Caco-2 (cell line): ENCODE measurements at regions not wholly inside any gene's neighbourhood (a gene's known extent, or its start where the extent isn't known, plus 50 kb on each side); places are given as distances from the start of the nearest gene placed in this dataset.

Source experiments
- BruUV-seq: library from RNA; stranded (reverse); fragments of 400-500 nt; replicated peaks from 2 replicates; lab custom pipeline; 2021; lab: Mats Ljungman, UMichigan
- CTCF ChIA-PET: fragments of 300-600 bp; sonication (Branson Sonifier 250); formaldehyde crosslinking; loops from one replicate; lab custom pipeline; 2022; ENCODE audit warnings: antibody characterized with exemption; lab: Charles Lee
- POLR2A ChIA-PET: fragments of 300-600 bp; sonication (Branson Sonifier 250); formaldehyde crosslinking; loops from one replicate; lab custom pipeline; 2022; ENCODE audit warnings: antibody characterized with exemption; lab: Charles Lee
- DNase-seq, 2 experiments: peaks; one replicate each; pipeline versions ENCODE4 v3.0.0 to v3.0.0-alpha.2; 2020 to 2022
- H3K27me3 ChIP-seq: replicated peaks from 2 replicates; pipeline ENCODE4 v1.6.0; 2011; ENCODE audit warnings: low read length; ENCODE audit not compliant: control insufficient read depth, insufficient read depth
- H3K36me3 ChIP-seq: 2 replicates; pipeline ENCODE4 v1.5.1; 2011; ENCODE audit warnings: low read length; ENCODE audit not compliant: control insufficient read depth, insufficient read depth
- H3K4me1 ChIP-seq: fragments of 250-450 bp; sonication (Bioruptor Pico); 2 replicates; pipeline ENCODE4 v1.5.1; 2020; ENCODE audit warnings: mild to moderate bottlenecking
- H3K4me3 ChIP-seq: 2 replicates; pipeline ENCODE4 v1.5.1; 2011; ENCODE audit warnings: low read depth, mild to moderate bottlenecking, control low read depth, low read length
- H3K9me3 ChIP-seq: fragments of 250-450 bp; sonication (Bioruptor Pico); 2 replicates; pipeline ENCODE4 v1.5.1; 2020; ENCODE audit warnings: mild to moderate bottlenecking, moderate library complexity
- H3K27ac Mint-ChIP-seq: one replicate; pipeline ENCODE4 v1.8.0; 2022; ENCODE audit warnings: mixed read lengths; ENCODE audit not compliant: unreplicated experiment
- H3K27me3 Mint-ChIP-seq: one replicate; pipeline ENCODE4 v1.8.0; 2022; ENCODE audit warnings: mixed read lengths; ENCODE audit not compliant: insufficient read depth, unreplicated experiment
- H3K36me3 Mint-ChIP-seq: one replicate; pipeline ENCODE4 v1.8.0; 2022; ENCODE audit warnings: mild to moderate bottlenecking, mixed read lengths; ENCODE audit not compliant: insufficient read depth, unreplicated experiment
- H3K4me1 Mint-ChIP-seq: one replicate; pipeline ENCODE4 v1.8.0; 2022; ENCODE audit warnings: low read depth, mixed read lengths; ENCODE audit not compliant: unreplicated experiment
- H3K4me3 Mint-ChIP-seq: one replicate; pipeline ENCODE4 v1.8.0; 2022; ENCODE audit warnings: mild to moderate bottlenecking, moderate library complexity, mixed read lengths; ENCODE audit not compliant: unreplicated experiment
- H3K9me3 Mint-ChIP-seq: one replicate; pipeline ENCODE4 v1.8.0; 2022; ENCODE audit warnings: mixed read lengths; ENCODE audit not compliant: unreplicated experiment
- CTCF ChIP-seq, 2 experiments: fragments of 200-600 bp in 1 of 2; IDR thresholded peaks; 1 replicate in 1 of 2; 2 replicates in 1 of 2; pipeline versions ENCODE4 v1.5.1 to v1.8.0; 2011 to 2022; ENCODE audit warnings: antibody characterized with exemption in 1 of 2, control low read depth in 1 of 2, inconsistent platforms in 1 of 2, low read depth in 1 of 2, low read length in 1 of 2, mild to moderate bottlenecking in 1 of 2, moderate library complexity in 1 of 2; ENCODE audit not compliant: insufficient read depth in 1 of 2, severe bottlenecking in 1 of 2, unreplicated experiment in 1 of 2
- intact Hi-C: fragments of 100-400 bp; cut with micrococcal nuclease; formaldehyde crosslinking; loops from one replicate; pipeline ENCODE4 v1.10.0; 2022; ENCODE audit not compliant: unreplicated experiment

GRCh38 chr5:135137146-135137915, 103.3 kb upstream of the PITX1 start:
- H3K27me3 Mint-ChIP-seq = no peaks in the 10 kb centered on the region
- no peak for TF ChIP-seq CTCF (IDR thresholded peaks at IDR 0.05; ENCODE audit: insufficient read depth in 1 of 2, low read depth in 1 of 2, low read length in 1 of 2, severe bottlenecking in 1 of 2, unreplicated experiment in 1 of 2)

GRCh38 chr5:135136546-135136945, 102.5 kb upstream of the PITX1 start:
- ChIA-PET CTCF (no interaction called here), POLR2A (no interaction called here)
- H3K4me1 ChIP-seq = peaks cover 86% of the 10 kb centered on the region
- H3K9me3 ChIP-seq = no peaks in the 10 kb centered on the region
- H3K27me3 Mint-ChIP-seq = no peaks in the 10 kb centered on the region
- DNase-seq = no peak
- no peaks in the 10 kb centered on the region for H3K9me3 Mint-ChIP-seq
- TF ChIP-seq CTCF (IDR thresholded peaks at IDR 0.05; ENCODE audit: insufficient read depth in 1 of 2, low read depth in 1 of 2, low read length in 1 of 2, severe bottlenecking in 1 of 2, unreplicated experiment in 1 of 2) = no peak
- no TSS peak for BruUV-seq
- no peak overlapping the region for H3K4me3 Mint-ChIP-seq
- H3K36me3 ChIP-seq = no peaks in the 10 kb centered on the region; the same call in 1 of the 2 replicates
- H3K27me3 ChIP-seq = no peaks in the 10 kb centered on the region
- H3K27ac Mint-ChIP-seq = peak overlapping the region; percentile 49
- H3K4me3 ChIP-seq = no peak overlapping the region
- H3K36me3 Mint-ChIP-seq = peaks cover 8% of the 10 kb centered on the region
- intact Hi-C loops = loop anchor here (10.0 kb wide), 1 partner anchor 168 kb away; no protein-coding TSS in a partner anchor
- H3K4me1 Mint-ChIP-seq = peaks cover 66% of the 10 kb centered on the region

More at GRCh38 chr5:135137146-135137915, 103.3 kb upstream of the PITX1 start:
- Mint-ChIP-seq H3K4me3 (no peak overlapping the region), H3K36me3 (peaks cover 8% of the 10 kb centered on the region), H3K4me1 (peaks cover 62% of the 10 kb centered on the region), H3K9me3 (no peaks in the 10 kb centered on the region), H3K27ac (no peak overlapping the region)
- Histone ChIP-seq H3K4me3 (no peak overlapping the region), H3K9me3 (no peaks in the 10 kb centered on the region), H3K27me3 (no peaks in the 10 kb centered on the region), H3K4me1 (peaks cover 88% of the 10 kb centered on the region), H3K36me3 (no peaks in the 10 kb centered on the region; the same call in 1 of the 2 replicates)
- BruUV-seq = no TSS peak
- intact Hi-C loops = loop anchor here (10.0 kb wide), 1 partner anchor 167 kb away; no protein-coding TSS in a partner anchor
- ChIA-PET CTCF (no interaction called here), POLR2A (no interaction called here)
- no peak for DNase-seq

GRCh38 chr5:135135530-135136226, 101.7 kb upstream of the PITX1 start:
- H3K27me3 Mint-ChIP-seq = no peaks in the 10 kb centered on the region
- Histone ChIP-seq H3K4me1 (peaks cover 77% of the 10 kb centered on the region), H3K27me3 (no peaks in the 10 kb centered on the region), H3K4me3 (no peak overlapping the region), H3K36me3 (no peaks in the 10 kb centered on the region), H3K9me3 (no peaks in the 10 kb centered on the region)
- BruUV-seq = no TSS peak
- DNase-seq = no peak
- peaks cover 8% of the 10 kb centered on the region for H3K36me3 Mint-ChIP-seq
- peak overlapping the region; percentile 49 for H3K27ac Mint-ChIP-seq
- CTCF ChIA-PET = interaction anchor here (0.7 kb wide), 1 partner anchor 55 kb away, joined by 4 read pairs; no protein-coding TSS in a partner anchor
- TF ChIP-seq CTCF (IDR thresholded peaks at IDR 0.05; ENCODE audit: insufficient read depth in 1 of 2, low read depth in 1 of 2, low read length in 1 of 2, severe bottlenecking in 1 of 2, unreplicated experiment in 1 of 2) = no peak
- no peak overlapping the region for H3K4me3 Mint-ChIP-seq
- intact Hi-C loops = loop anchor here (10.0 kb wide), 1 partner anchor 169 kb away; no protein-coding TSS in a partner anchor
- POLR2A ChIA-PET = no interaction called here
- no peaks in the 10 kb centered on the region for H3K9me3 Mint-ChIP-seq
- H3K4me1 Mint-ChIP-seq = peaks cover 68% of the 10 kb centered on the region
